ENCODE measurements at regions not wholly inside any gene's neighbourhood (a gene's known extent, or its start where the extent isn't known, plus 50 kb on each side); places are given as distances from the start of the nearest gene placed in this dataset.

DNA sequence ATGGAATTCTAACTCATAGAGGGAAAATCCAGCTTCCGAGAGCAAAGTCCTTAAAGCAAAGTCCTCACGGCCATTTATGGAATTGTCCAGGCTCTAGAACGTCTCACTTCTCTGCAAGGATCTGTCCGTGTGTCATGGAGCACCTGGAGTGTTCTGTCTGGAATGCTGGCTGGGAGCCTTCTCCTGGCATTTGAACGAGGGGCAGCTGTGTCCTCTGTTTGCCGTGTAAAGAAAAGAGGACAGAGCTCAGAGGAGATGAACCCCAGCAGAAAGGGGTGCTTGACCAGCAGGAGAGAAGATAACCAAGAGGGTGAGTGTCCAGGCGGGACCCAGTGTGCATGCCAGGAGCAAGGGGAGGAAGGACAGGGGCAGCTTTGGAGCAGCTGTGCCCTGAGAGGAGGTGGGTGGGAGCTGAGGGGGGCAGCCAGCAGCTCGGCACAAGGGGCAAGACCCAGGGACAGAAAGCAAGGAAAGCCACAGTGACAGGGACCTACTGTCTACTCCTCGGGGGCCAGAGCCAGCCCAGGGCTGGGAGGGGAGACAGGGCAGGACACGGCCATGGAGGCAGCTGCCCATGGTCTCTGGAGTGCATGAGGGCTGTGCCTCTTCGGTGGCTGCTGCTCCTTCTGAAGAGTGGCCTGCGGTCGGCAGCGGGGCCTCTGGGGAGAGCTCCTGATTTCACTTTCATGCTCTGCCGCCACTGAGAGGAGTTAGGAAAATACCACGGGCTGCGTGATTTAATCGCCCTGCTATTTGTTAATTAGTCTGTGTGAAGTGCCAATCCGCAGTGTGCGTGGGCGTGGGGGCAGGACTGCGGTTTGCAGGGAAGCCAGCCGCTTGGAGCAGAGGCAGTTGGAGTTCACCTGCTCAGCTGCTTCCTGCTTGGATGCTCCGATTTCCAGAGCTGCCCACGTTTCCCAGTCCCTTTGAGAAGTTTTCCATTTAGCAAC lies 149.3 kb upstream of the SHH start:
- DNase-seq = peak in 27 of 56 donors; percentile 4 to 80 (median 25)

DNA sequence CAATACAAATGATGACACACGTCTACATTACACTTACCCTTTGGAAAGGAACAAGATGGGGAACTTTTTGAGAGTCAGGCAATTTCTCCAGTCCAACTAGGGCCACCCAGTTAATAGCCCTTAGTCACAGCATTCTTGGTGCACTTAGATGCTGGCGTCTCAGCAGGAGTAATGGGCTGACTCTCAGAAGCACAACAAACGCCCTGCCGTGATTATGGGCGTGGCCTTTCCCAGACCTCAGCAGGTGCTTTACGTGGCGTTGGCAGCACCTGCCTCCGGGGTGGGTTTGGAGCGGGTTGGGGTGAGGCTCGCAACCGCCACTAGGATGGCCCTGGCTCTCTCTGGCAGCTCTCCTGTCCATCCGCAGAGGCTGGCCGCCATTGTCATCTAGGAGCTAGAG lies 147.6 kb upstream of the SHH start:
- DNase-seq = no peak

DNA sequence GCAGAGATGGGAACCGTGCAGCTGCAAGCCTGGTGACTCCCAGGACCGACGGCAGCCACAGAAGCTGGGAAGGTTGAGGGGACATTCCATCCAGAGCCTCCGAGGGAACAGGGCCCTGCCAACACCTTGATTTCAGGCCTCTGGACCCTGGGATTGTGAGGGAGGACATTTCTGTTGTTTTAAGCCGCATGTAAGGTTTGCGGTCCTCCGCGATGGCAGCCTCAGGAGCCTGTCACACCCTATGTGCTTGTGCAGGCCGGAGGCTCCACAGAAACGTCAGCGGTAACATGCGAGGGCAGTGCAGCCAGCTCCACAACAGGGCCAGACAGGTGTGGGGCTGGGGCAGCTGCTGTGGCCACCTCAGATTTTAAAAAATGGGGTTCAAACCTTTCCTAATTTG lies 144.7 kb upstream of the SHH start:
- no peak for DNase-seq

DNA sequence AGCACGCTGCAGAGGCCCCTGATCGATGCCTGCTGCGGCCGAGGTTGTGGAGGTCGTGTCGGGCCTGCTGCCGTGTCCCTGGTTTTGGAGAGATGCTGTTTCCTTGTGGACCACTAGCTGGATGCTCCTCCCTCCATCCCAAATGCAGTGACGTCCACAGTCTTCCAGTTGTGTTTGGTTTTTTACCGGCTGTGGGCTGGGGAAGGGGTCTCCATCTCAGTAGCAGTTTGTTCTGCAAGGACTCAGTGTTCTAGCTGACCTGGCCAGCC lies 143.0 kb upstream of the SHH start:
- DNase-seq = no peak

DNA sequence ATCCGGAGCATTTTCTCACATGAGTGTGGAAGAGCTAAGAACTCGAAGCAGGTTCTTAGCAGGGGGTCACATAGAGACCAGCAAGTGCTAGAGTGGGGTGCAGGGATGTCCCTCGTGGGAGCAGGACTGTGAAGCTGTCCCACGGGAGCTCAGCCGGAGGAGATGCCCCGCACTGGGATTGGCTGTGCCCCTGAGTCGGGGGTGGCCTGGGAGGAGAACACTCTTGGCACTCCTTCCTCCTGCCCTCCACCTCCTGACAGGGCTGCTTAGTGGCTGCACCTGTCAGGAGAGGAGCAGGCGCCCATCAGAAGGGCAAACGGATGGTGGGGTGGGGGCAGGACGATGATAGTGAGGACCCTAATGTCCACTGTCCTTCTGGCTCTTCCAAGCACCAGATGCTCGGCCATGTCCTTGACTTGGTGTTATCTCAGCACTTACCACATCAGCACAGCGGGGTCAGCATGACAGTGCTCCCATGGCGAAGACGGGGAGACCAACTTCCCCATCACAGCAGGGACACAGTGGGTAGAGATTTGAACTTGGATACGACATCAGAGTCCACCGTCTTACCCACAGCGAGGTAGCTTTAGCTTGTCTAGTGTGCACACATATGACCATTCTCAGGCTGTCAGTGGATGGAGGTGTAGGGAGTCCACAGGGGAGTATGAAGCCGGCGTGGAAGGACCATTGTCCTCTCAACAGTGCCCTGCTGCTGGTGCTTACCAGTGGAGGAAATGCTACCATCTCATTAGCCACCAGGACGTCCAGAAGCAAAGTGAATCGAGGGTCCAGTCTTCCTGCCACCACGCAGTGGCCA lies 142.5 kb upstream of the SHH start:
- DNase-seq = no peak

DNA sequence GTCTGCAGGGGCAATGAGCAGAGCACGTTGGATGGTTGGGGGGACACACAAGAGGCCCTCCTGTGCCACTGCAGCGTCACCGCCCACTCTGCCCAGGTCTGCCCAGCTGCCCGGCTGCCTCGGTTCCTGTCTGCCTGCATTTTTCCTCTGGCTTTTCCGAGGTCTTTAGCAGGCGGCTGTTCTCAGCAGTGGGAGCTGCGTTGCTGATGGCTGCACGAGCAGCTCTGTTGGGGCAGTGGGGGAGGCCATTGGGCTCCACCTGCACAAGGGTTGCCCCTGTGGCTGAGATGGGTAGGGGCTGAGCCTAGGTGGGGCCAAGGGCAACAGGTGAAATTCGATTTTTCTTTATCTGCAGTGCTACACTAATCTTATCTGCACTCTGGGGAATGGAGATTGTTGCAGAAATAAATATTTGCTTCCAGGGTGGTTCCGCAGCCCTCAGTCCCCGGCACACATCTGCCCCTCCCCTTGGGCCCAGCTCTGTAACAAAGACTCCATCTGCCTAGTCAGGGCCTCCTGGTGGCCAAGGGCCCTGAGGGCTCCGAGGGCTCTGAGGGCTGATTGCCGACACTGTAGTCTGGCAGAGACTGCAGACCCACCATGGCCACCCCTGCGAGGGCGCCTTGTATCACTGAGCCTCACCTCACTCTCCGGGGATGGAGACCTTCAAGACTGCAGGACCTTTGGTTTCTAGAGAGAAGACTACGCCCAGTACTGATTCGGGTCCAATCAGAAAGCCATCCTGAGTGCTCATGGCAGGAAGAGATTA lies 141.7 kb upstream of the SHH start:
- no peak for DNase-seq

DNA sequence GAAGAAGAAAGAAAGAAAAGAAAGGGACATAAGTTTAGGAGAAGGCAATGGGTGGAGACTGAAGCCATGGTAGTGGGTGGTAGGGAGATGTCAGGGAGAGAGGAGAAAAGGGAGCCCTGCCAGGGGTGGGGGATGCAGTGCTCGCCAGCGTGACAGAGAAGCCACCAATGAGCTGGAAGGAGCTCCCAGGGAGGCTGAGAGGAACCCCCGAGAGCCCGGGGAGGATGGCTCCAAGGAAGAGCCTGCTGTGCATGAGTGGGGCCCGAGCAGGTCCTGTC lies 141.2 kb upstream of the SHH start:
- DNase-seq = no peak

DNA sequence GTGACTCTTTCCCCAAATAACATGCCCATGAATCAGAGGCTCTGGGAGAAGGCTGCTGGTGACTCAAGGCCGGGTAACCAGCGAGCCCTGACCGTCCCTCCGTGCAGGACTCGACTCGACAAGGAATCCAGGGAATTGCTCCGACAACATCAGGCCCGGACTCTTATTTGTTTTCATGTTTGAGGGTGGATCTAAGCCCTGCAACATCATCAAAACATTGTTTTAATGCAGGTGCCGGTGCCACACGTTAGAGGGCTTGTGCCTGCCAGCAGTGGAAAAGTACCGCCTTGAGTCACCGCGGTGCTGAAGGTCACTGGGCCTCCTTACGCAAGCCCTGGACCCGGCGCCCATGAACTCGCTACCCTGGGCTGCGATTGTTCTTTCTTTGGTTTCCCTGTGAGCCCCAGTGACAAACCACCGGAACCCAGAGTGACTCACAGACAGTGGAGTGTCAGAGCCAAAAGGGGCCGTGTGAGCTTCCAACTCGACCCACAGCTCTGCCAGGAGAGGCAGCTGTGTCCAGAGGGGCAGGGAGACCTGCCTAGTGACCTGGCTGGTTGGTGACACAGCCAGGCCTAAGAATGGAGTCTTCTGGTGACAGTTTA lies 139.4 kb upstream of the SHH start:
- no peak for DNase-seq

DNA sequence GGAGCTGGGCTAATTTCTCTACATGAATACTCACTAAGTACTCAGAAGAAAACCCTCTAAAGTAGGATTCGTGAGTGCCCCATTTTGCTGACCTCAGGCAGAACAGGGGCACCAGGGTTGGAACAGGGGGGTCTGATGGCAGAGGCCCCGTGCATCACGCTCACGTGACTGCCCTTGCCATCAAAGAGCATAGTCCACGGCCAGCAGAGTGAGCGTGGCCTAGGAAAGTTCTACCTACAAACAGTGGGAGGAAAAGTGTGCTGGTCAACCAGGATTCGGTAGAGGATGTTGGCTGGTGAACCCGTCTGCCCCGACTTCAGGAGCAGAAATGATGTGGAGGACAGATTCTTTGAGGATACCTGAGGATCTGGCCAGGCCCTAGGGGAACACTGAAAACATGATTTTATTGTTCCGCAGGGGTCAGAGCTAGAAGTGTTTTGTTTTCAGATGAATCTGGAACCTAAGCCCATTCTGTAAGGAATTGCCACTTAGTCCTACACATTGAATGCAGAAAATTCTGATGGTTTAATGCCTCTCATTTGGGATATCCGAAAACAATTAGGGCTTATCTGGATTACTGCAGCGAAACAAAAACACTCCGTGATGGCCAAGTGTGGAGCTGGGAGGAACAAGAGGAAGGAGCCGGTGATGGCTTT lies 138.8 kb upstream of the SHH start:
- DNase-seq = no peak

DNA sequence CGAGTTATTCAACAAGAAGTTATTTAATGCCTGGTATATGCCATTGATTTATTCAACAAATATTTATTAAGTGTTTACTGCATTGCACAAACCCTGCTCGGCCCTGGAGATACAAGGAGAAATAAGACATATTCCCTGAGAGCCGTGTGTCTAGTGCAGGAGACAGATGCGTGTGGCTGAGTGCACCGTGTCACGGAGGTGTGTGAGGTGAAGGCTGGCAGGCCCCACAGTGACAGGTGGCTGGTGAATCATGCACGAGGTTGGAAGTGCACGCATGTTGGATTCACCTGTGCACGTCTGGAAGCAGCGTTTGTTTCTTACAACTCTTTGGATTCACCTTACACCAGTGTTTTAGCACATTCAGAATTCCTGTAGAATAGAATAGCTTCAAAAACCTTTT lies 136.6 kb upstream of the SHH start:
- no peak for DNase-seq

DNA sequence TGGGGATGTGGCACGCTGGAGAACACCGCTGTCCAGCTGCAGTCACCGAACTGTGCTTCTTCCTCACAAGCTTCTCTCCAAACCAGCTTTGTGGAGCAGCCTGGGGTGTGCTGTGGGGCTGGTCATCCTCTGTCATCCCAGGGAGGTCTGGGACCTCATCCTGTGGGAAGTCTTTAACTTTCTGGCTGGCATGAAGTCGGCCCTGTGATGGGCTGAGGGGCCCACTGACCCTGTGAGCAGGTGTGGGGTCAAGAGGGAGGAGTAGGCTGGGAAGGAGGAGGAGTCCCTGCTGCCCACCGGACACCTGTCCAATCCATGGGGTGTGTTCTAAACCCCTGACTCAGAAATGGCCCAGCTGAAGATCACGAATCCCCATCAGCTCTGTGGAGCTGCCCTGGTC lies 136.2 kb upstream of the SHH start:
- no peak for DNase-seq

DNA sequence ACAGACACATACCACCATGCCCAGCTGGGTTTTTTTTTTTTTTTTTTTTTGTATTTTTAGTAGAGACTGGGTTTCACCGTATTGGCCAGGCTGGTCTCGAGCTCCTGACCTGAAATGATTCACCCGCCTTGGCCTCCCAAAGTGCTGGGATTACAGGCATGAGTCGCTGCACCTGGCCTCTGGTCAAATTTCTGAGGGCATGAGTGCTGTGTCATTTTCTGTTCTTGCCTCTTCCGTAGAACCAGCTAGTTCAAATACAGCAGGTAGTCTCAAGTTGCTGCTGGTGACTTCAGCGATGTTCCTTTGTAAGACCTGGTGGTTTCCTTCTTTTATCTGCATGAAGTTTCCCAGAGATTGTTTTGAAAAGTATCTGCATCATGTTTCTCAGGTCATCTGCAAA lies 134.8 kb upstream of the SHH start:
- no peak for DNase-seq

DNA sequence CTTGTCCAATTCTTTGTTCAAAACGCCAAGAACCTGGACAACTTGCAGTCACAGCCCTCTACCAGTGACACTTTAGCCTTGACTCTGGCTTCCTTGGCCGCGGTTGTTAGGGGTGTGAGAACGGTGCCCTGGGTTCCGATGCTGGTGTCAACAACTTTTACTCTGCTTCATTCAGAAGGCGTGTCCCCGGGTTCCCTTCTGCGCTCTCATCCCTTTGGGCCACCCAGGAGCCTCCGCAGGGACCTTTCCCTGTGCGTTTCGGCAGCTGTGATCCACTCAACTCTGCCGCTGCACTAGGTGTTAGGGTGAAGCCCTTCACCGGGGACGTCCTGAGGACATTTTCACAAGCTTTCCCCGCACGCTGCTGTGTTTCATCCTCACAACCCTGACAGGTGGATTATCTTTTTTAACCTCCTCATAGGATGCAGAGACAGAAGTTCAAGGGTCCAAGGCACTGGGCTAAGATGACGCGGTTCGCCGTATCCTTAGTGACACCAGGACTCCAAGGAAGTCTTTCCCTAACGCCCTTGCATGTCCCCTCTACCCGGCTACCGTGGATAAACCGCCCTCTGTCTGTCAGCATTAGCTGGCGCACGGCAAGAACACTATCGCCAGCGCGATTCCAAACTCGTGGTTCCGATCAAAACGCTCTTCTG lies 133.5 kb upstream of the SHH start:
- no peak for DNase-seq

DNA sequence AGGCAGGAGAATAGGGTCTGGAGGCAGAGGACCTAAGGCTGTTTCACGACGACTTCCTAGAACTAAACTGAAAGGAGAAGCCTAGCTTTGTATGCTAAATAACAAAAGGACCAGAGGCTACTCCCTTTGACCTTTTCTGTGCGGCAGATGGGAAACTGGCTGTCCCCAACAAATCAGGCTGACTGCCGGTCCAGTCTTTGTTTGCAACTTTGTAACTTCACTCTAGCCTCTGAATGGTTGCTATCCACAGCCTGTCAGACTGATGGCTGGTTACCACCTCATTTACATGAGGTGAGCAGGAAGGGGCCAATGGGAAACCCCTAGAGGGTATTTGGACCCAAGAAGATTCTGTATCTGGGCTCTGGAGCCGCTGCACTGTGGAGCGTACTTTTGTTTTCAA lies 132.6 kb upstream of the SHH start:
- no peak for DNase-seq

DNA sequence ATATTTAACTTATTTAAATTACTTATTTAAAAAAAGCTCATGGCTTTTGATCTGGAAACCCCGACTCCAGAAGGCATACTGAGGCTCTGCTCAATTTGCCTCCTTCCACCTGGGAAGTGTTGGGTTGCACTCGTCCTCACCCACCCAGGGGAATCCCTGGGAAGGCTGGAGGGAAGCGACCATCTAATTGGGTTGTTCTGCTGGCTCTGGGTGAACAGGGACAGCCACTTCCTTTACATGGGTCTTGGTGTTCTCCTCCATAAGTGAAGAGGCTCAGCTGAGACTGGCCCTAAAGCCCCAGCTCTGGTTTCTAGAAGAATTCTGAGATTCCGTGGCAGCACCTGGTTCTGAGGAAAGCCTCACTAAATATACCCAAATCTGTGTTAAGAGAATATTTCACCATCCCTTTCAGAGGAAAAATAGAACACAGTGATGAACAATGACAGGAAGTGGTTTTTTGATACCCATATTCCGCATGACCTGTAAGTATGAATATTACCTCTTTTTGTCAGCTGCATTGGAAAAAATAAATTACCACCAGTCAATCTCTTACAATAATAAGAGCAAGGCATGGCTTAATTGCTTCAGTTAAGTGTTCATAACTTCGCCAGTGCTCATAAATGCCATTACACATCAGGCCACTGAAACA lies 131.1 kb upstream of the SHH start:
- DNase-seq = no peak

DNA sequence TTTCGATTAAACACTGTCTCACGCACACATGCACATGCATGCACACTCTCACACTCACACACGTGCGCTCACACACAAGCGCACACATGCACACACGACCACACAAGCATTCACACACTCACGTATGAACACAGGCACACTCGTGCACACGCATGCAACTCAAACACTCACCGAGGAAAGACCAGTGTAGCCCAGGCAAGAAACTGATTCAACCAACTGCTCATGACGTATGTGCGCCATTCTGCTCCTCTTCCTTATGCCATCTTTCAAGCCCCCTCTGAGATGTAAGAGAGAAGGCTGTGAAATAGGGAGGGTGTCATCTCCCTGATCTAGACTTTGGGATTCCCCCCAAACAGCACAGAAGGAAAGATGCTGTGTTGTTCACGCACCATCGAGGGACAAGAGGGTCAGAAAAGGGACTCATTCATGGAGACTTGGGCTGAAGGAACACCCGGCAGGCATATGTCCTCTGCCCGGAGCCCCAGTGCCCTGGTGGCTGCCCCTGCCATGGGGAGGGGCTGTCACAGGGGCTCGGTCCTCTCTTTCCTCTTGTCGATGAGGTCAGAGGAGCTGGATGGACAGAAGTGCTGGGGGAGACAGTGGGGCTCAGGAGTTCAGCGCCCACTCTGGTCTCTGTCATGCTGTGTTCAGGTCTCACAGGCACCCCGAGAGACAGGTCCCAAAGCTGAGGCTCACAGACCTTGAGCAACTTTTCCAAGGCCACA lies 130.1 kb upstream of the SHH start:
- DNase-seq = no peak

DNA sequence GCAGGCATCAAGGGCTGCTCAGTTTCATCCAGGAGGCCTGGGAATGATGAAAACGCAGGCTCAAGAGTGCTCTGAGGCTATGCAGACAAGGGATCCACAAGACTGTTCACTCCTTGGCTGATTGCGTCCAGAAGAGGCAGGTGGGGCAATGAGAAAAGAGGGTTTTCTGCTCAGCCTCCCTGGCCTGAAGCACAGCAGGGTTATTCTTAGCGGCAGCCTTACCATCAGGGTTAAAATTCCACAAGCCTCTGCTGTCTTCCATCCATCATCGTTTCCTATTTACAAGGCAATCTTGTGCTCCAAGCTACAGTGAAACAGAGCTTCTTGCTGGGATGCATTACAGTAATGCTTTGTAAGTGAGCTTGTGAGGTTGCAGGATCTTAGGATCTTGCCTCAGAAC lies 129.4 kb upstream of the SHH start:
- DNase-seq = no peak

DNA sequence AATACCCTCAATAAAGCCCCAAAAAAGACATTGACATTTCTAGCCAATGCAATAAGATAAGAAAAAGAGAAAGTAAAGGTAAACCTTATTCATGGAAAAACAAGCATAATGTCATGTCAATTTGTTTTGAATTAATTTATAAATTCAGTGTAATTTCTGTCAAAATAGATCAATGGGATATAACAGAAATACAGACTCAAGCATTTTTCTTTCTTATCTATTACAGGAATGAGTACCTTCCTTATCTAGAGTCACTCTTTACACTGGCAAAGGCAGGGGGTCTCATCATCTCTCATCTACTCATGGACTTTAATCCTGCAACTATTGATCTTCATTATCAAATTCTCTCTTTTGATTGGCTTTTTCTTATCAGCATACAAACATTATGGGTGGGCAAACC lies 127.1 kb upstream of the SHH start:
- no peak for DNase-seq

DNA sequence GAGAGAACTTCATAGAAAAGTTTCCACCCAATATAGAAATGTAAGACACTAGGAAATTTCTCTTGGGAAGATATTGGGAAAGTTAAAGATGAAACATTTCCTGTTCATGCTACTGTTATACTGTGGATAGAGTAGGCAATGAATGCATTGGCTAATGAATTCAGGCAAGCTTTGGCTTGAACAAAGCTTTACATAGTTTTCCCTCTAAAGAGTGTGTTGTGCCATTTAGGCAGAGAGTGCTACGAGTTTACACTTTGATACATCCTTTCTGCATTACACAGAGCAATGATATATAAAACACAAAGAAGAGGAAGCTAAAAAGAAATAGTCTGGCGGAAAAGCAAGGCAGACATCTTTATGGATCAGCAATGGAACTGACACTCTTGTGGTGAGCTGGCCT lies 125.9 kb upstream of the SHH start:
- no peak for DNase-seq

DNA sequence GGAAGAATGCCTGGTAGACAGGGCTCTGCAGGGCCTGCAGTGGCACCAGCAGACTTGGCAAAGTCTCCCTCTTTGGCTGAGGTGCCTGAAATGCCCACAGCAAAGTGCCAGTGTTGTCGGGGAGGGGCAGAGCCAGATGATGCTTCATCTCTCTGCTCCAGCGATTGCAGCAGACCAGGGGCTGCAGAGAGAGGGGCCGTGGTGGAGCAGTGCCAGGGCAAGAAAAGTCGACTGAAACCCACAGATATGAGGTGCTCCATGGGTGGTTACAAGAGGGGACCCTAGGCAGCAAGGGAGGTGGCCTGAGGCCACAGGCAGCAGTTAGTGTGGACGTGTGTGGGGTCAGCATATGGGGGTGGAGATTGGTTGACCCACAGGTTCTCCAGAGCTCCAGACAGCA lies 123.5 kb upstream of the SHH start:
- DNase-seq = no peak
